SK-N-SH (cell line): ENCODE measurements at regions not wholly inside any gene's neighbourhood (a gene's known extent, or its start where the extent isn't known, plus 50 kb on each side); places are given as distances from the start of the nearest gene placed in this dataset.

ENCODE experiments used
- CTCF ChIA-PET: fragments of 300-600, 350-600 bp; formaldehyde crosslinking; extraction: SDS; loops from one replicate; lab custom pipeline; 2021; lab: Yijun Ruan, JAX
- POLR2A ChIA-PET: fragments of 350-600 bp; sonication (Branson Sonifier 250); formaldehyde crosslinking; extraction: SDS; loops from one replicate; lab custom pipeline; 2020; ENCODE audit warnings: antibody characterized with exemption, inconsistent platforms; lab: Yijun Ruan, JAX
- DNase-seq: peaks from one replicate; pipeline ENCODE4 v3.0.0; 2012
- H2AFZ ChIP-seq: fragments of 200-600 bp; sonication (generic); 2 replicates; pipeline ENCODE4 v1.8.1; 2016; ENCODE audit warnings: antibody characterized with exemption, mild to moderate bottlenecking, low read depth
- H3F3A ChIP-seq: fragments of 200-600 bp; sonication (generic); replicated peaks from 2 replicates; pipeline ENCODE3; 2016; ENCODE audit warnings: antibody characterized with exemption, mild to moderate bottlenecking; ENCODE audit not compliant: insufficient read depth
- H3K27ac ChIP-seq, 2 experiments: fragments of 200-500 bp in 1 of 2; fragments of 200-600 bp in 1 of 2; sonication (Bioruptor generic) in 1 of 2; sonication (generic), shearing (Covaris generic) in 1 of 2; 2 replicates each; pipeline versions ENCODE4 v1.5.1 to v1.6.1; 2014 to 2016; ENCODE audit warnings: low read depth in 2 of 2, inconsistent platforms in 1 of 2, low read length in 1 of 2, mild to moderate bottlenecking in 1 of 2, mixed read lengths in 1 of 2
- H3K27me3 ChIP-seq: fragments of 200-600 bp; sonication (generic), shearing (Covaris generic); 2 replicates; pipeline ENCODE4 v1.6.1; 2016; ENCODE audit warnings: mixed run types; ENCODE audit not compliant: insufficient read depth
- H3K36me3 ChIP-seq, 2 experiments: fragments of 200-500 bp in 1 of 2; fragments of 200-600 bp in 1 of 2; sonication (Bioruptor generic) in 1 of 2; sonication (generic) in 1 of 2; replicated peaks in 1 of 2; 2 replicates each; pipeline versions ENCODE3 to v1.5.1; 2014 to 2016; ENCODE audit warnings: low read length in 1 of 2, mild to moderate bottlenecking in 1 of 2; ENCODE audit not compliant: insufficient read depth in 2 of 2, control insufficient read depth in 1 of 2
- H3K4me1 ChIP-seq, 2 experiments: fragments of 200-500 bp in 1 of 2; fragments of 200-600 bp in 1 of 2; sonication (Bioruptor generic) in 1 of 2; sonication (generic), shearing (Covaris generic) in 1 of 2; 2 replicates each; pipeline versions ENCODE4 v1.5.1 to v1.6.1; 2014 to 2016; ENCODE audit warnings: low read depth in 1 of 2, low read length in 1 of 2, mixed run types in 1 of 2; ENCODE audit not compliant: insufficient read depth in 2 of 2, control insufficient read depth in 1 of 2
- H3K4me2 ChIP-seq: fragments of 200-600 bp; sonication (generic), shearing (Covaris generic); 2 replicates; pipeline ENCODE4 v1.6.1; 2017; ENCODE audit warnings: mixed run types
- H3K4me3 ChIP-seq, 2 experiments: fragments of 200-500 bp in 1 of 2; fragments of 200-600 bp in 1 of 2; sonication (Bioruptor generic) in 1 of 2; sonication (generic), shearing (Covaris generic) in 1 of 2; 2 replicates each; pipeline versions ENCODE4 v1.5.1 to v1.8.1; 2014 to 2016; ENCODE audit warnings: low read depth in 2 of 2, inconsistent platforms in 1 of 2, low read length in 1 of 2, mild to moderate bottlenecking in 1 of 2, mixed read lengths in 1 of 2, moderate library complexity in 1 of 2
- H3K79me2 ChIP-seq: fragments of 200-600 bp; sonication (generic); 2 replicates; pipeline ENCODE4 v1.8.1; 2017; ENCODE audit warnings: mild to moderate bottlenecking; ENCODE audit not compliant: insufficient read depth
- H3K9ac ChIP-seq: fragments of 200-600 bp; sonication (generic); 2 replicates; pipeline ENCODE4 v1.6.1; 2017; ENCODE audit warnings: mixed run types
- H3K9me2 ChIP-seq: fragments of 200-600 bp; sonication (generic); 2 replicates; pipeline ENCODE4 v1.6.1; 2017; ENCODE audit warnings: mixed run types
- H3K9me3 ChIP-seq: fragments of 200-600 bp; sonication (generic); 2 replicates; pipeline ENCODE4 v1.6.1; 2017; ENCODE audit warnings: mixed run types, mild to moderate bottlenecking, moderate library complexity
- H4K20me1 ChIP-seq: fragments of 200-600 bp; sonication (generic); 2 replicates; pipeline ENCODE4 v1.6.1; 2017; ENCODE audit warnings: mild to moderate bottlenecking, mixed run types; ENCODE audit not compliant: insufficient read depth
- ELF1 ChIP-seq: IDR thresholded peaks from 2 replicates; pipeline ENCODE4 v1.4.0; 2012
- EZH2phosphoT487 ChIP-seq: fragments of 200-600 bp; sonication (generic); IDR thresholded peaks from 2 replicates; pipeline ENCODE4 v1.6.1; 2017; ENCODE audit warnings: low read depth, mixed run types, mild to moderate bottlenecking, antibody characterized with exemption, moderate library complexity, borderline replicate concordance
- FOSL2 ChIP-seq: IDR thresholded peaks from 2 replicates; pipeline ENCODE4 v1.4.0; 2012; ENCODE audit warnings: low read depth, mild to moderate bottlenecking, moderate library complexity, borderline replicate concordance
- FOXM1 ChIP-seq: IDR thresholded peaks from 2 replicates; pipeline ENCODE4 v1.4.0; 2012; ENCODE audit warnings: low read depth, mild to moderate bottlenecking
- GABPA ChIP-seq: IDR thresholded peaks from 2 replicates; pipeline ENCODE4 v1.4.0; 2012; ENCODE audit warnings: low read depth, mild to moderate bottlenecking
- MXI1 ChIP-seq: IDR thresholded peaks from 2 replicates; pipeline ENCODE4 v1.6.1; 2012; ENCODE audit warnings: mild to moderate bottlenecking, low read depth, low read length, improper control_type of control experiment
- POLR2AphosphoS5 ChIP-seq: IDR thresholded peaks from 2 replicates; pipeline ENCODE4 v1.6.1; 2012; ENCODE audit warnings: low read depth, low read length
- RAD21 ChIP-seq: IDR thresholded peaks from 2 replicates; pipeline ENCODE4 v1.6.1; 2012; ENCODE audit warnings: mild to moderate bottlenecking, low read length
- RFX5 ChIP-seq: IDR thresholded peaks from 2 replicates; pipeline ENCODE4 v1.6.1; 2012; ENCODE audit warnings: mild to moderate bottlenecking, improper control_type of control experiment, low read length
- SIN3A ChIP-seq: IDR thresholded peaks from 2 replicates; pipeline ENCODE4 v1.6.1; 2012; ENCODE audit warnings: low read depth, mild to moderate bottlenecking, low read length, moderate library complexity, borderline replicate concordance
- USF2 ChIP-seq: fragments of 150-350 bp; IDR thresholded peaks from 2 replicates; pipeline ENCODE4 v1.6.1; 2017; ENCODE audit warnings: antibody characterized with exemption, low read length, low read depth, borderline replicate concordance
- YY1 ChIP-seq: IDR thresholded peaks from 2 replicates; pipeline ENCODE4 v1.4.0; 2012; ENCODE audit warnings: low read depth, mild to moderate bottlenecking
- WGBS: methylation state at CpG from one replicate; pipeline ENCODE4 v1.1.6; 2017; ENCODE audit warnings: low lambda C conversion rate; 5-methylcytosine and 5-hydroxymethylcytosine counted together
- TF ChIP-seq, protein P1 (sequence below): IDR thresholded peaks from 2 replicates; pipeline ENCODE4 v1.4.0; 2012; ENCODE audit warnings: low read depth, borderline replicate concordance
- TF ChIP-seq, protein P2 (sequence below): IDR thresholded peaks from 2 replicates; pipeline ENCODE4 v1.4.0; 2012; ENCODE audit warnings: low read depth
- TF ChIP-seq, protein P3 (sequence below): IDR thresholded peaks from 2 replicates; pipeline ENCODE4 v1.6.1; 2012; ENCODE audit warnings: mild to moderate bottlenecking, low read depth, low read length, moderate library complexity

DNA sequence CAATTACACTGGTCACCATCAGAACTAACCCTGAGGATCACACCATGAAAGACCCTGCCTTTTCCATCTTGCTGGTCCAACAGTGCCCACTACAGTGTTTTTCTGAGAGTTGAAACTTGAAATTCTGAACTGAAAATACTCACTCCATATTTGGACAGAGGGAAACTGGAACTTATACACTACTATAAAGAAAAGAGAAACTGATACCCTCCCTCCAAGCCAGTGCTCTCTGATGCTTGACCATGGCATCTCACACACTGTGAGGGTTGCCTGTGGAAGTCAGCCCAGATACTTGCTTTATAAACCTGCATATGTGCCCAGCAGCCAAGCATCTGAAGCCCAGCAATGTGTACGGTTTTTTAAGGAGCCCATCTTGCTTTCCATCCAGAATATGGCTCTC lies 108.7 kb downstream of the FOXA2 start:
- no peaks in the 10 kb centered on the region for H3K9me3 ChIP-seq
- no peak overlapping the region for H3K4me2 ChIP-seq
- no peaks in the 10 kb centered on the region for H4K20me1 ChIP-seq
- no peaks in the 10 kb centered on the region for H3F3A ChIP-seq
- H3K9me2 ChIP-seq, result no peaks in the 10 kb centered on the region
- no peak for TF ChIP-seq USF2
- no peak overlapping the region for H2AFZ ChIP-seq
- H3K4me3 ChIP-seq, result no peak overlapping the region
- no peak overlapping the region for H3K9ac ChIP-seq
- H3K27me3 ChIP-seq, result no peaks in the 10 kb centered on the region
- WGBS, result 13% methylated on average over 1 of the region's 1 CpG
- H3K4me1 ChIP-seq, result no peaks in the 10 kb centered on the region
- H3K27ac ChIP-seq, result no peak overlapping the region
- CTCF ChIA-PET, result no interaction called here
- POLR2A ChIA-PET, result no interaction called here
- no peaks in the 10 kb centered on the region for H3K79me2 ChIP-seq
- H3K36me3 ChIP-seq, result no peaks in the 10 kb centered on the region
- no peak for DNase-seq

DNA sequence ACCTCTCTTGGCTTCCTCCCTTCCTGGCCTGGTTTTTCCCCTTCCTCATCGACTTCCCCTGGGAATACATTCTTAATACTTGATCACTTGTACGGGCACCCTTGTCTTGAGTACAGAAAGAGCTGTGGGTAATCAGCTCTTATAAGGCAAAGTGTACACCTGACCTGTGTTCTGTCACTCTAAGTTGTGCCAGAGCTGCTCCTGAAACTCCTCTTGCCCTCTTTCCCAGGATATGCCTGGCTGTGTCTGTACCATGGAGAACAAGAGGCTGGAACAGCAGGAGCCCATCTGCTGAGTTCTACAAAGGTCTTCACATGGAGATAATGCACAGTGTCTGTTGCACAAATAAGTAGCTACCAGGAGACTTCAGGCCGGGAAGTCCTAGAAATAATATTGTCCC lies 110.1 kb downstream of the FOXA2 start:
- H3K36me3 ChIP-seq, result no peaks in the 10 kb centered on the region
- ChIA-PET POLR2A (no interaction called here), CTCF (no interaction called here)

DNA sequence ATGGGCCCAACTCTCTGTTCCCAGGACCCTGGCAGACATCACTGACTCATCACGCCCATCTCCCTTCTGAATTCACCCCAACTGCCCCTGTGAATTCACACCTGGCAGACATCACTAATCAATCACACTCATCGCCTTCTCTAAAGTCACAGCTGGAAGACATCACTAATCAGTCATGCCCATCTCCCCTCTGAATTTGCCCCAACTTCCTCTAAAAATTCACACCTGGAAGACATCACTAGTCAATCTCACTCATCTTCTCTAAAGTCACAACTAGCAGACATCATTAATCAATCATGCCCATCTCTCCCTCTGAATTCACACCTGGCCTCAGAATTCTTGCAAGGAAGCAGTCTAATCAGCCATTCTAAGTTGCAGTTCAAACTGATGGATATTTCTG lies 111.1 kb downstream of the FOXA2 start:
- CTCF ChIA-PET, result interaction anchor here (1.9 kb wide), 1 partner anchor 20 kb away, joined by 6 read pairs; no protein-coding TSS in a partner anchor

More for the DNA sequence above, 110.1 kb downstream of the FOXA2 start:
- Histone ChIP-seq H3K4me1 (no peaks in the 10 kb centered on the region), H4K20me1 (no peaks in the 10 kb centered on the region), H3K9ac (no peak overlapping the region), H3K4me3 (no peak overlapping the region), H3K27me3 (no peaks in the 10 kb centered on the region), H3K4me2 (no peak overlapping the region), H3K9me2 (no peaks in the 10 kb centered on the region), H3K27ac (no peak overlapping the region), H3K79me2 (no peaks in the 10 kb centered on the region), H2AFZ (no peak overlapping the region), H3K9me3 (no peaks in the 10 kb centered on the region), H3F3A (no peaks in the 10 kb centered on the region)
- WGBS, result 10% methylated on average over 3 of the region's 3 CpGs
- no peak for DNase-seq
- no peak for TF ChIP-seq EZH2phosphoT487
- no peak for TF ChIP-seq SIN3A
- no peak for TF ChIP-seq MXI1
- TF ChIP-seq POLR2AphosphoS5, result no peak
- no peak for TF ChIP-seq FOXM1
- no peak for TF ChIP-seq FOSL2
- TF ChIP-seq, protein P1, sequence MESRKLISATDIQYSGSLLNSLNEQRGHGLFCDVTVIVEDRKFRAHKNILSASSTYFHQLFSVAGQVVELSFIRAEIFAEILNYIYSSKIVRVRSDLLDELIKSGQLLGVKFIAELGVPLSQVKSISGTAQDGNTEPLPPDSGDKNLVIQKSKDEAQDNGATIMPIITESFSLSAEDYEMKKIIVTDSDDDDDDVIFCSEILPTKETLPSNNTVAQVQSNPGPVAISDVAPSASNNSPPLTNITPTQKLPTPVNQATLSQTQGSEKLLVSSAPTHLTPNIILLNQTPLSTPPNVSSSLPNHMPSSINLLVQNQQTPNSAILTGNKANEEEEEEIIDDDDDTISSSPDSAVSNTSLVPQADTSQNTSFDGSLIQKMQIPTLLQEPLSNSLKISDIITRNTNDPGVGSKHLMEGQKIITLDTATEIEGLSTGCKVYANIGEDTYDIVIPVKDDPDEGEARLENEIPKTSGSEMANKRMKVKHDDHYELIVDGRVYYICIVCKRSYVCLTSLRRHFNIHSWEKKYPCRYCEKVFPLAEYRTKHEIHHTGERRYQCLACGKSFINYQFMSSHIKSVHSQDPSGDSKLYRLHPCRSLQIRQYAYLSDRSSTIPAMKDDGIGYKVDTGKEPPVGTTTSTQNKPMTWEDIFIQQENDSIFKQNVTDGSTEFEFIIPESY, result no peak
- no peak for TF ChIP-seq RFX5
- TF ChIP-seq, protein P2, sequence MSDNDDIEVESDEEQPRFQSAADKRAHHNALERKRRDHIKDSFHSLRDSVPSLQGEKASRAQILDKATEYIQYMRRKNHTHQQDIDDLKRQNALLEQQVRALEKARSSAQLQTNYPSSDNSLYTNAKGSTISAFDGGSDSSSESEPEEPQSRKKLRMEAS, result no peak

More for the DNA sequence above, 111.1 kb downstream of the FOXA2 start:
- H3K9me3 ChIP-seq, result no peaks in the 10 kb centered on the region
- WGBS, result 7% methylated on average over 2 of the region's 2 CpGs
- H3K4me3 ChIP-seq, result no peak overlapping the region
- DNase-seq, result no peak
- no peaks in the 10 kb centered on the region for H4K20me1 ChIP-seq
- H3K9me2 ChIP-seq, result no peaks in the 10 kb centered on the region
- H3K27me3 ChIP-seq, result no peaks in the 10 kb centered on the region
- no peaks in the 10 kb centered on the region for H3K79me2 ChIP-seq
- no peaks in the 10 kb centered on the region for H3K4me1 ChIP-seq
- TF ChIP-seq YY1 (no peak), ELF1 (no peak), RAD21 (no peak), GABPA (no peak)
- TF ChIP-seq, protein P3, sequence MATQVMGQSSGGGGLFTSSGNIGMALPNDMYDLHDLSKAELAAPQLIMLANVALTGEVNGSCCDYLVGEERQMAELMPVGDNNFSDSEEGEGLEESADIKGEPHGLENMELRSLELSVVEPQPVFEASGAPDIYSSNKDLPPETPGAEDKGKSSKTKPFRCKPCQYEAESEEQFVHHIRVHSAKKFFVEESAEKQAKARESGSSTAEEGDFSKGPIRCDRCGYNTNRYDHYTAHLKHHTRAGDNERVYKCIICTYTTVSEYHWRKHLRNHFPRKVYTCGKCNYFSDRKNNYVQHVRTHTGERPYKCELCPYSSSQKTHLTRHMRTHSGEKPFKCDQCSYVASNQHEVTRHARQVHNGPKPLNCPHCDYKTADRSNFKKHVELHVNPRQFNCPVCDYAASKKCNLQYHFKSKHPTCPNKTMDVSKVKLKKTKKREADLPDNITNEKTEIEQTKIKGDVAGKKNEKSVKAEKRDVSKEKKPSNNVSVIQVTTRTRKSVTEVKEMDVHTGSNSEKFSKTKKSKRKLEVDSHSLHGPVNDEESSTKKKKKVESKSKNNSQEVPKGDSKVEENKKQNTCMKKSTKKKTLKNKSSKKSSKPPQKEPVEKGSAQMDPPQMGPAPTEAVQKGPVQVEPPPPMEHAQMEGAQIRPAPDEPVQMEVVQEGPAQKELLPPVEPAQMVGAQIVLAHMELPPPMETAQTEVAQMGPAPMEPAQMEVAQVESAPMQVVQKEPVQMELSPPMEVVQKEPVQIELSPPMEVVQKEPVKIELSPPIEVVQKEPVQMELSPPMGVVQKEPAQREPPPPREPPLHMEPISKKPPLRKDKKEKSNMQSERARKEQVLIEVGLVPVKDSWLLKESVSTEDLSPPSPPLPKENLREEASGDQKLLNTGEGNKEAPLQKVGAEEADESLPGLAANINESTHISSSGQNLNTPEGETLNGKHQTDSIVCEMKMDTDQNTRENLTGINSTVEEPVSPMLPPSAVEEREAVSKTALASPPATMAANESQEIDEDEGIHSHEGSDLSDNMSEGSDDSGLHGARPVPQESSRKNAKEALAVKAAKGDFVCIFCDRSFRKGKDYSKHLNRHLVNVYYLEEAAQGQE, result no peak
- no peaks in the 10 kb centered on the region for H3K36me3 ChIP-seq
- H3K9ac ChIP-seq, result no peak overlapping the region
- H3K27ac ChIP-seq, result no peak overlapping the region
- H3F3A ChIP-seq, result no peaks in the 10 kb centered on the region
- POLR2A ChIA-PET, result no interaction called here
- H3K4me2 ChIP-seq, result no peak overlapping the region
- no peak overlapping the region for H2AFZ ChIP-seq
